SK-N-SH treated with all-trans-retinoic acid at 6 μM for 48 hours (cell line): ENCODE measurements at regions not wholly inside any gene's neighbourhood (a gene's known extent, or its start where the extent isn't known, plus 50 kb on each side); places are given as distances from the start of the nearest gene placed in this dataset.
"Not testable (repeated sequence)": the region's sequence is repeated elsewhere in the genome, so short reads cannot be mapped to it uniquely, and the experiment has no call there.

Experiments
- ATAC-seq: fragments of 200-7000 bp; cut with Tn5 transposase; 3 replicates; pipeline ENCODE4 v1.9.1; 2020; ENCODE audit warnings: mild to moderate bottlenecking, moderate library complexity
- BACH2 ChIP-seq: fragments of 250-450 bp; sonication (Bioruptor Pico); IDR thresholded peaks from 2 replicates; pipeline ENCODE4 v1.9.0; 2021; ENCODE audit warnings: mild to moderate bottlenecking, borderline replicate concordance
- CSDC2 ChIP-seq: fragments of 250-450 bp; sonication (Bioruptor Pico); IDR thresholded peaks from 2 replicates; pipeline ENCODE4 v1.5.0; 2020; ENCODE audit warnings: mild to moderate bottlenecking, moderate library complexity
- ESRRG ChIP-seq: fragments of 250-450 bp; sonication (Bioruptor Pico); IDR thresholded peaks from 2 replicates; pipeline ENCODE4 v1.6.1; 2021; ENCODE audit warnings: mild to moderate bottlenecking
- GLIS3 ChIP-seq: fragments of 250-450 bp; sonication (Bioruptor Pico); IDR thresholded peaks from 2 replicates; pipeline ENCODE4 v1.5.0; 2020; ENCODE audit warnings: mild to moderate bottlenecking, moderate library complexity
- ISL1 ChIP-seq: fragments of 250-450 bp; sonication (Bioruptor Pico); IDR thresholded peaks from 2 replicates; pipeline ENCODE4 v2.1.2; 2022; ENCODE audit warnings: mild to moderate bottlenecking, moderate library complexity
- OSR1 ChIP-seq: fragments of 250-450 bp; sonication (Bioruptor Pico); IDR thresholded peaks from 2 replicates; pipeline ENCODE4 v1.8.0; 2022; ENCODE audit warnings: moderate library complexity, mild to moderate bottlenecking, inconsistent platforms
- PPARA ChIP-seq: fragments of 250-450 bp; sonication (Bioruptor Pico); IDR thresholded peaks from 2 replicates; pipeline ENCODE4 v1.5.0; 2020; ENCODE audit warnings: mild to moderate bottlenecking, borderline replicate concordance
- RARB ChIP-seq: fragments of 250-450 bp; sonication (Bioruptor Pico); IDR thresholded peaks from 2 replicates; pipeline ENCODE4 v1.8.0; 2021; ENCODE audit warnings: mild to moderate bottlenecking, moderate library complexity
- SNAI2 ChIP-seq: fragments of 250-450 bp; sonication (Bioruptor Pico); IDR thresholded peaks from 2 replicates; pipeline ENCODE4 v1.5.0; 2020; ENCODE audit warnings: mild to moderate bottlenecking, moderate library complexity
- TCF4 ChIP-seq: fragments of 250-450 bp; sonication (Bioruptor Pico); IDR thresholded peaks from 2 replicates; pipeline ENCODE4 v1.8.0; 2021; ENCODE audit warnings: mild to moderate bottlenecking, moderate library complexity, borderline replicate concordance
- TOX ChIP-seq: fragments of 250-450 bp; sonication (Bioruptor Pico); IDR thresholded peaks from 2 replicates; pipeline ENCODE4 v1.8.0; 2021; ENCODE audit warnings: mild to moderate bottlenecking, moderate library complexity, borderline replicate concordance
- ZFP3 ChIP-seq: fragments of 250-450 bp; sonication (Bioruptor Pico); IDR thresholded peaks from 2 replicates; pipeline ENCODE4 v1.5.0; 2020; ENCODE audit warnings: mild to moderate bottlenecking, moderate library complexity
- ZFP30 ChIP-seq: fragments of 450-650 bp; formaldehyde crosslinking; IDR thresholded peaks from 2 replicates; pipeline ENCODE4 v1.5.0; 2022; ENCODE audit warnings: mild to moderate bottlenecking, moderate library complexity
- ZNF70 ChIP-seq: fragments of 450-650 bp; formaldehyde crosslinking; IDR thresholded peaks from 2 replicates; pipeline ENCODE4 v1.5.0; 2020; ENCODE audit warnings: mild to moderate bottlenecking, moderate library complexity
- ZNF8 ChIP-seq: fragments of 450-650 bp; formaldehyde crosslinking; IDR thresholded peaks from 2 replicates; pipeline ENCODE4 v1.5.0; 2020; ENCODE audit warnings: mild to moderate bottlenecking, moderate library complexity
- TF ChIP-seq, protein P1 (sequence below): fragments of 250-450 bp; sonication (Bioruptor Pico); IDR thresholded peaks from 2 replicates; pipeline ENCODE4 v1.8.0; 2021; ENCODE audit warnings: low read depth, mild to moderate bottlenecking, moderate library complexity, borderline replicate concordance
- TF ChIP-seq, protein P2 (sequence below): fragments of 250-450 bp; sonication (Bioruptor Pico); IDR thresholded peaks from 2 replicates; pipeline ENCODE4 v1.5.0; 2020; ENCODE audit warnings: mild to moderate bottlenecking, moderate library complexity
- TF ChIP-seq, protein P3 (sequence below): fragments of 250-450 bp; sonication (Bioruptor Pico); IDR thresholded peaks from 2 replicates; pipeline ENCODE4 v1.5.1; 2021; ENCODE audit warnings: mild to moderate bottlenecking, moderate library complexity
- TF ChIP-seq, protein P4 (sequence below): fragments of 250-450 bp; sonication (Bioruptor Pico); IDR thresholded peaks from 2 replicates; pipeline ENCODE4 v1.5.1; 2020; ENCODE audit warnings: low read depth, mild to moderate bottlenecking, moderate library complexity

DNA sequence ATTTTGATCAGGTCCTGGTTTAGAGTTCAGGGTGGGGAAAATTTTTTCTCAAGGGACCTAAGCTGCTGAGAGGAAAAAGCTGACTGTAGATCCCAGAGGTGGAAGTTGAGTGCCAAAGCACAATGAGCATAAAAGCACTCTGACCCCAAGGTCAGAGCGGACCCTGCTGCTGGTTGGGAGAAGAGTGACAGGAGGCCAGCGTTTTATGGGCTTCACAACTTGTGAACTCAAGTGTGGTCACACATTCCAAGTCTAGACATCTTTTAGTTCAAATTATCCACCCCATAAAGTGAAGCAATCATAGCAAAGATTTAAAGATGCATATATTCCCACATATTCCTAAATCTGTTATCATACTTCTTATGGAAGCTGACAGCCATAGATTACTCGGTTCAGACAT is 220.3 kb downstream of the CHIC2 start (continued):
- TF ChIP-seq, protein P1, sequence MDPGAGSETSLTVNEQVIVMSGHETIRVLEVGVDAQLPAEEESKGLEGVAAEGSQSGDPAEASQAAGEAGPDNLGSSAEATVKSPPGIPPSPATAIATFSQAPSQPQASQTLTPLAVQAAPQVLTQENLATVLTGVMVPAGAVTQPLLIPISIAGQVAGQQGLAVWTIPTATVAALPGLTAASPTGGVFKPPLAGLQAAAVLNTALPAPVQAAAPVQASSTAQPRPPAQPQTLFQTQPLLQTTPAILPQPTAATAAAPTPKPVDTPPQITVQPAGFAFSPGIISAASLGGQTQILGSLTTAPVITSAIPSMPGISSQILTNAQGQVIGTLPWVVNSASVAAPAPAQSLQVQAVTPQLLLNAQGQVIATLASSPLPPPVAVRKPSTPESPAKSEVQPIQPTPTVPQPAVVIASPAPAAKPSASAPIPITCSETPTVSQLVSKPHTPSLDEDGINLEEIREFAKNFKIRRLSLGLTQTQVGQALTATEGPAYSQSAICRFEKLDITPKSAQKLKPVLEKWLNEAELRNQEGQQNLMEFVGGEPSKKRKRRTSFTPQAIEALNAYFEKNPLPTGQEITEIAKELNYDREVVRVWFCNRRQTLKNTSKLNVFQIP (CRISPR knock-in tag) = no peak
- TF ChIP-seq ISL1 (CRISPR knock-in tag) (no peak), ZFP30 (CRISPR knock-in tag) (no peak), RARB (no peak)

DNA sequence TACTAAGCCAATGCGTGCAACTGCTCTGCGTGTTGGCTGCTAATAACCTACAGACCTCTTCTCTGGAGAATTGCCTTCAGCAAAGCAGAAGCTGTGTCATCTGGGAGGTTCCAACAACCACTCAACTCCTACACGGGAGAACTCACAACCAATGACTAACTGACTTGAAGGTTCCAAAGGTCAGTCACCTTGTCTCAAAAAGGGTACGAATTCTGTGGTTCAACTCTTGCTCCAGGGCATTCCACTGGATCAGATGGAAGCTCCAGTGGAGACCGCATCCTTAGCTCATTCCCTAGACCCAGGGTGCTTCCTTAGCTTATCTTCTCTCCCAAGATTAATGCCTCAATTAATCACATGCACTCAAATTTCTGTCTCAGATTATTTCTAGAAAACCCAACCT is 222.7 kb downstream of the CHIC2 start:
- no peak for ATAC-seq
- TF ChIP-seq OSR1 (CRISPR knock-in tag) = no peak
- no peak for TF ChIP-seq ESRRG
- TF ChIP-seq BACH2 (CRISPR knock-in tag) = no peak
- TF ChIP-seq ZFP3 (CRISPR knock-in tag) = no peak
- TF ChIP-seq ISL1 (CRISPR knock-in tag) = no peak
- TF ChIP-seq TCF4 (CRISPR knock-in tag) = no peak
- TF ChIP-seq, protein P2, sequence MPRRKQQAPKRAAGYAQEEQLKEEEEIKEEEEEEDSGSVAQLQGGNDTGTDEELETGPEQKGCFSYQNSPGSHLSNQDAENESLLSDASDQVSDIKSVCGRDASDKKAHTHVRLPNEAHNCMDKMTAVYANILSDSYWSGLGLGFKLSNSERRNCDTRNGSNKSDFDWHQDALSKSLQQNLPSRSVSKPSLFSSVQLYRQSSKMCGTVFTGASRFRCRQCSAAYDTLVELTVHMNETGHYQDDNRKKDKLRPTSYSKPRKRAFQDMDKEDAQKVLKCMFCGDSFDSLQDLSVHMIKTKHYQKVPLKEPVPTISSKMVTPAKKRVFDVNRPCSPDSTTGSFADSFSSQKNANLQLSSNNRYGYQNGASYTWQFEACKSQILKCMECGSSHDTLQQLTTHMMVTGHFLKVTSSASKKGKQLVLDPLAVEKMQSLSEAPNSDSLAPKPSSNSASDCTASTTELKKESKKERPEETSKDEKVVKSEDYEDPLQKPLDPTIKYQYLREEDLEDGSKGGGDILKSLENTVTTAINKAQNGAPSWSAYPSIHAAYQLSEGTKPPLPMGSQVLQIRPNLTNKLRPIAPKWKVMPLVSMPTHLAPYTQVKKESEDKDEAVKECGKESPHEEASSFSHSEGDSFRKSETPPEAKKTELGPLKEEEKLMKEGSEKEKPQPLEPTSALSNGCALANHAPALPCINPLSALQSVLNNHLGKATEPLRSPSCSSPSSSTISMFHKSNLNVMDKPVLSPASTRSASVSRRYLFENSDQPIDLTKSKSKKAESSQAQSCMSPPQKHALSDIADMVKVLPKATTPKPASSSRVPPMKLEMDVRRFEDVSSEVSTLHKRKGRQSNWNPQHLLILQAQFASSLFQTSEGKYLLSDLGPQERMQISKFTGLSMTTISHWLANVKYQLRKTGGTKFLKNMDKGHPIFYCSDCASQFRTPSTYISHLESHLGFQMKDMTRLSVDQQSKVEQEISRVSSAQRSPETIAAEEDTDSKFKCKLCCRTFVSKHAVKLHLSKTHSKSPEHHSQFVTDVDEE (CRISPR knock-in tag) = no peak

DNA sequence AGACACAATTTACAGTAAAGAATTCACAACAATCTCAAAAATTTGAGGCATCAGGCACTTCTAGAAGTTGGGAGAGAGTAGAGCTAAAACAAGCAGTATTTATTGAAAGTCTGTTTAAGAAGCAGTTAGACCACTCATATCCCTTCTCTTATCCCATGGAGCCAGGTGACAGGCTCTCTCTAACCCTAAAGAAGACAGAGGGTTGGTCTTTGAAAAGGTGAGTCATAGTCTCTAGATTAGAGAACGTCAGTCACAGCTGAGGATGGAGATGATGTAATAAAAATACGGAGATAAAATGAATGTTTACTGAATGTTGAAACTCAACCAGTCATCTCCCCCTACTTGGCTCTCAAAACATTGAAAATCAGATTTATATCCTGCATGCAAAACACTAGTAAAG is 223.8 kb downstream of the CHIC2 start:
- no peak for TF ChIP-seq CSDC2 (CRISPR knock-in tag)
- TF ChIP-seq, protein P1 (CRISPR knock-in tag) = no peak
- TF ChIP-seq BACH2 (CRISPR knock-in tag) = no peak
- TF ChIP-seq, protein P3, sequence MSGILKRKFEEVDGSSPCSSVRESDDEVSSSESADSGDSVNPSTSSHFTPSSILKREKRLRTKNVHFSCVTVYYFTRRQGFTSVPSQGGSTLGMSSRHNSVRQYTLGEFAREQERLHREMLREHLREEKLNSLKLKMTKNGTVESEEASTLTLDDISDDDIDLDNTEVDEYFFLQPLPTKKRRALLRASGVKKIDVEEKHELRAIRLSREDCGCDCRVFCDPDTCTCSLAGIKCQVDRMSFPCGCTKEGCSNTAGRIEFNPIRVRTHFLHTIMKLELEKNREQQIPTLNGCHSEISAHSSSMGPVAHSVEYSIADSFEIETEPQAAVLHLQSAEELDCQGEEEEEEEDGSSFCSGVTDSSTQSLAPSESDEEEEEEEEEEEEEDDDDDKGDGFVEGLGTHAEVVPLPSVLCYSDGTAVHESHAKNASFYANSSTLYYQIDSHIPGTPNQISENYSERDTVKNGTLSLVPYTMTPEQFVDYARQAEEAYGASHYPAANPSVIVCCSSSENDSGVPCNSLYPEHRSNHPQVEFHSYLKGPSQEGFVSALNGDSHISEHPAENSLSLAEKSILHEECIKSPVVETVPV (CRISPR knock-in tag) = no peak
- no peak for TF ChIP-seq RARB
- TF ChIP-seq, protein P4, sequence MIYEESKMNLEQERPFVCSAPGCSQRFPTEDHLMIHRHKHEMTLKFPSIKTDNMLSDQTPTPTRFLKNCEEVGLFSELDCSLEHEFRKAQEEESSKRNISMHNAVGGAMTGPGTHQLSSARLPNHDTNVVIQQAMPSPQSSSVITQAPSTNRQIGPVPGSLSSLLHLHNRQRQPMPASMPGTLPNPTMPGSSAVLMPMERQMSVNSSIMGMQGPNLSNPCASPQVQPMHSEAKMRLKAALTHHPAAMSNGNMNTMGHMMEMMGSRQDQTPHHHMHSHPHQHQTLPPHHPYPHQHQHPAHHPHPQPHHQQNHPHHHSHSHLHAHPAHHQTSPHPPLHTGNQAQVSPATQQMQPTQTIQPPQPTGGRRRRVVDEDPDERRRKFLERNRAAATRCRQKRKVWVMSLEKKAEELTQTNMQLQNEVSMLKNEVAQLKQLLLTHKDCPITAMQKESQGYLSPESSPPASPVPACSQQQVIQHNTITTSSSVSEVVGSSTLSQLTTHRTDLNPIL = no peak
- ATAC-seq = no peak

DNA sequence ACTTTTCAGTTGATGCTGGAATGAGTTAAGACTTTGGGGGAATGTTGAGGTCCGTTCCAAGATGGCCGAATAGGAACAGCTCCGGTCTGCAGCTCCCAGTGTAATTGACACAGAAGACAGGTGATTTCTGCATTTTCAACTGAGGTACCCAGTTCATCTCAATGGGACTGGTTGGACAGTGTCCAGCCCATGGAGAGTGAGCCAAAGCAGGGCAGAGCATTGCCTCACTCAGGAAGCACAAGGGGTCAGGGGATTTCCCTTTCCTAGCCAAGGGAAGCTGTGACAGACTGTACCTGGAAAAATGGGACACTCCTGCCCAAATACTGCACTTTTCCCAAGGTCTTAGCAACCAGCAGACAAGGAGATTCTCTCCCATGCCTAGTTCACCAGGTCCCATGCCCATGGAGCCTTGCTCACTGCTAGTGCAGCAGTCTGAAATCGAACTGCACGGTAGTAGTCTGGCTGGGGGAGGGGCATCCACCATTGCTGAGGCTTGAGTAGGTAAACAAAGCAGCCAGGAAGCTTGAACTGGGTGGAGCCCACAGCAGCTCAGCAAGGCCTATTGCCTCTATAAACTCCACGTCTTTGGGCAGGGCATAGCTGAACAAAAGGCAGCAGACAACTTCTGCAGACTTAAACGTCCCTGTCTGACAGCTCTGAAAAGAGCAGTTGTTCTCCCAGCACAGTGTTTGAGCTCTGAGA is 231.0 kb downstream of the CHIC2 start:
- ATAC-seq = not testable (repeated sequence)

DNA sequence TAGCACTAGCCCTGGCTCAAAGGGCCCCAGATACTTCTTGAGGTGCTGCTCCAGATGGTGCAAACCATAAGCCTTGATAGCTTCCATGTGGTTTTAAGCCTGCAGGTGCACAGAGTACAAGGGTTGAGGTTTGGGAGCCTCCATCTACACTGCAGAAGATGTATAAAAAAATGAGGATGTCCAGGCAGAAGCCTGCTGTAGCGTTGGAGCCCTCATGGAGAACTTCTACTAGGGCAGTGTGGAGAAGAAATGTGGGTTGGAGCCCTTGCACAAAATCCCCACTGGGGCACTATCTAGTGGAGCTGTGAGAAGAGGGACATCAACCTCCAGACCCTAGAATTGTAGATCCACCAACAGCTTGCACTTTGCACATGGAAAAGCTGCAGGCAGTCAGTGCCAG is 231.9 kb downstream of the CHIC2 start:
- no peak for ATAC-seq
- TF ChIP-seq PPARA (CRISPR knock-in tag) (no peak), ZFP30 (CRISPR knock-in tag) (no peak), ISL1 (CRISPR knock-in tag) (no peak), SNAI2 (CRISPR knock-in tag) (no peak), ZNF8 (no peak), ZNF70 (CRISPR knock-in tag) (no peak), GLIS3 (CRISPR knock-in tag) (no peak), TOX (CRISPR knock-in tag) (no peak)
- TF ChIP-seq, protein P2 (CRISPR knock-in tag) = no peak
